Mucosa of descending colon (tissue), 3 donors: ENCODE measurements at regions not wholly inside any gene's neighbourhood (a gene's known extent, or its start where the extent isn't known, plus 50 kb on each side); places are given as distances from the start of the nearest gene placed in this dataset.

Experiments
- ATAC-seq: fragments of 200-7000 bp; cut with Tn5 transposase; one replicate; pipeline ENCODE4 v1.9.1; 2020; ENCODE audit warnings: mild to moderate bottlenecking, moderate library complexity
- DNase-seq, 3 donors: peaks; one replicate each; pipeline ENCODE4 v3.0.0-alpha.2; 2020
- H3K36me3 ChIP-seq: fragments of 200-600 bp; one replicate; pipeline ENCODE4 v1.8.0; 2021; ENCODE audit warnings: low read depth, mild to moderate bottlenecking
- H3K4me1 ChIP-seq: fragments of 200-600 bp; one replicate; pipeline ENCODE4 v1.8.0; 2021; ENCODE audit warnings: low read depth, mild to moderate bottlenecking
- H3K4me3 ChIP-seq: fragments of 200-600 bp; one replicate; pipeline ENCODE4 v1.8.0; 2021; ENCODE audit warnings: mild to moderate bottlenecking
- H3K9me3 ChIP-seq: fragments of 200-600 bp; one replicate; pipeline ENCODE4 v1.8.0; 2021; ENCODE audit warnings: mild to moderate bottlenecking
- CTCF ChIP-seq: fragments of 200-600 bp; IDR thresholded peaks from one replicate; pipeline ENCODE4 v1.8.0; 2022; ENCODE audit warnings: antibody characterized with exemption, mild to moderate bottlenecking
- intact Hi-C, 2 donors: fragments of 100-400 bp; cut with DNase I in 1 of 2; cut with micrococcal nuclease in 1 of 2; formaldehyde crosslinking; loops; one replicate each; pipeline versions ENCODE4 v1.11.0 to v1.11.1; 2022; cut with DNase I, micrococcal nuclease
- donor health status: DM: no; HTN: no; CAD: no; lungs with moderate emphysema.
- donor health status: DM: no; HTN: no; CAD: no.
- donor health status: DM: no; HTN: yes; CAD: no.

- H3K36me3 ChIP-seq: no peaks in the 10 kb centered on the region
- TF ChIP-seq CTCF: no peak
- ATAC-seq (no peak), DNase-seq (no peak)
- H3K9me3 ChIP-seq: no peaks in the 10 kb centered on the region
- no peak overlapping the region for H3K4me3 ChIP-seq
- H3K4me1 ChIP-seq: no peaks in the 10 kb centered on the region
- intact Hi-C loops: no loop called here
These were observed 2202.2 kb upstream of the C9orf72 start for GRCh38 chr9:29775491-29775890.

- Histone ChIP-seq H3K4me1 (no peaks in the 10 kb centered on the region), H3K36me3 (no peaks in the 10 kb centered on the region), H3K4me3 (no peak overlapping the region), H3K9me3 (no peaks in the 10 kb centered on the region)
- intact Hi-C loops: no loop called here
- TF ChIP-seq CTCF: no peak
- DNase-seq (no peak), ATAC-seq (no peak)
These were observed 2205.1 kb upstream of the C9orf72 start for GRCh38 chr9:29778281-29778849.

- TF ChIP-seq CTCF: no peak
- H3K9me3 ChIP-seq: no peaks in the 10 kb centered on the region
- DNase-seq: no peak
- intact Hi-C loops: no loop called here
- H3K4me3 ChIP-seq: no peak overlapping the region
- no peaks in the 10 kb centered on the region for H3K4me1 ChIP-seq
- no peak for ATAC-seq
- H3K36me3 ChIP-seq: no peaks in the 10 kb centered on the region
These were observed 2220.7 kb upstream of the C9orf72 start for GRCh38 chr9:29793970-29794369.

GRCh38 chr9:29796291-29796952 lies 2223.1 kb upstream of the C9orf72 start:
- ATAC-seq: no peak
- intact Hi-C loops: no loop called here
- H3K4me3 ChIP-seq: no peak overlapping the region

GRCh38 chr9:29798599-29798998 lies 2225.3 kb upstream of the C9orf72 start:
- no peak for ATAC-seq
- intact Hi-C loops: no loop called here
- no peak for DNase-seq
- Histone ChIP-seq H3K36me3 (no peaks in the 10 kb centered on the region), H3K4me1 (no peaks in the 10 kb centered on the region), H3K9me3 (no peaks in the 10 kb centered on the region), H3K4me3 (no peak overlapping the region)
- TF ChIP-seq CTCF: no peak

More at GRCh38 chr9:29796291-29796952, 2223.1 kb upstream of the C9orf72 start:
- no peaks in the 10 kb centered on the region for H3K36me3 ChIP-seq
- TF ChIP-seq CTCF: no peak
- no peaks in the 10 kb centered on the region for H3K4me1 ChIP-seq
- no peak for DNase-seq
- no peaks in the 10 kb centered on the region for H3K9me3 ChIP-seq
